ENCODE measurements at regions not wholly inside any gene's neighbourhood (a gene's known extent, or its start where the extent isn't known, plus 50 kb on each side); places are given as distances from the start of the nearest gene placed in this dataset.

DNA sequence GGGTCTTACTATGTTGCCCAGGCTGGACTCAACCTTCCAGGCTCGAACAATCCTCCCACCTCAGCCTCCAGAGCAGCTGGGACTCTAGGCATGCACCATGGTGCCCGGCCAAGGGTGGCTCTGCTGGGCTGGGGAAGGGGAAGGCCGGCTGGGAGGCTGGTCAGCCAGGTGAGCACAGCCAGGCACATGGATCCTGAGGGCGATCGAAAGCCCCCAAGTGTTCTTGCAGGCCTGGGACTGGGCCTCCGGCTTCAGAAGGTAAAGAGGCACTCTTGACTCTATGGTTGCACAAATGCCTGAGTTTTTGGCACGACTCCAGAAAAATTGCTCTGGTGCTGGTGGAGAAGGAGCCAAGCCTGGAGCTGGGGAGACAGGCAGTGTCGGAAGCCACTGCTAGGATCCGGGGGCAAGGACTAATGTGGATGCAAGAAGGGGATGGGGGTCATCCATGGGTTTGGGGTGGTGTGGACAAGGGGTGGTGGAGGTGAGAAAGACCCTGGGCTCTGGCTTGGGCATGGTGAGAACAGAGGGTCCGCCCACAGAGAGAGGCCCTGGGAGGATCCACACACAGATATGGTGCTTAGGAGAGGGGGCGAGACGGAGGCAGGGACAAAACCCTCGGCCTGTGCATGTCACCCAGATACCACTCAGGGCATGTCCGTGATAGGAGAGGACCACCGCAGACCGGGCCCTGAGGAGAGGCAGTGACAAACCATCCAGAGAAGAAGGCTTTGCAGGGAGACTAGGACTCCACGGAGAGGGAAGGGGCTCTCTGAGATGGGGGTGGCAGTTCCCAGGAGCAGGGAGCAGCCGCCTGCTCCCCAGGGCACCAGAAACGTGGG is 51.1 kb upstream of the COL5A1 start:
- no peak for DNase-seq

DNA sequence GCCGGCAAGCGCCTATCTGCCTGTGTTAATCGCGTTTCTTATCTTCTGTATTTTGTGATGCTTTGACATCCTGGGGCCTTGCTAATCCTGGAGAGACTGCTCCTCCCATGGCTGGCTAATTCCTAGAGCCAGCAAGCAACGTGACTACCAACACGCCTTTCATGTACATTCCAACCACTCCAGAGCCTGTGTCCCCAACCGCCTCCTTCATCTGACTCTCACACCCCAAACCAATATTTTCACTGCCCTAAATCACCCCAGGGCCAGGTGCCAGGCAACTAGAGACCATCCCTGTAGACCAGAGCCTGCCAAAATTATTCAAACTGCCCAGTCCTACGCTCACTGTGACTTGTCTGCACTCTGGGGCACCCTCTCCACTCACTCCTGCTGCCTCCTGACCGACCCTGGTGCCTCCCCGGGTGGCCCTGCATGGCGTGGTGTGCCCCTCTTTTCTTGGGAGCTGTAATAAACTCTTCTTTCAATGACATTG is 50.5 kb upstream of the COL5A1 start:
- DNase-seq: no peak

DNA sequence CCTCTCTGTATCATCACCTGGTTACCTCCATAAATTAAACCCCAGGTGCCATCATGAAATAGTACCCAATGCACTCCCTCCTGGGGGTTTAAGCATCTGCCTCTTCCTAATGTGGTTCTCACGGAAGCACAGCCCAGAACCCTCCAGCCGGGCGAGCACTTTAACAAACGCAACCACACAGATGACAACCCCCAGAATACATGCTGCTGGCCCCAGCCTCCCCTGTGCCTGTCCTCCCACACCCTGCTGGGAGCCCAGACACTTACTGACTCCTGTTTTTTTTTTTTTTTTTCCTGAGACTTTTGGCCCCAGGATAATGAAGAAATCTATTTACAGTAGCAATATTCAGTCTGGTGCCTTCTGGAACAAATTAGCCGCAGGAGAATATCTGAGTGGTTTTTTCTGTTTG is 50.0 kb upstream of the COL5A1 start:
- no peak for DNase-seq
